Activated CD4-positive, alpha-beta memory T cell treated with anti-CD3 and anti-CD28 coated beads for 36 hours (primary cell): ENCODE measurements at regions not wholly inside any gene's neighbourhood (a gene's known extent, or its start where the extent isn't known, plus 50 kb on each side); places are given as distances from the start of the nearest gene placed in this dataset.

Experiments
- CTCF ChIA-PET: fragments of 350-600 bp; sonication (Branson Sonifier 250); formaldehyde crosslinking; loops from one replicate; lab custom pipeline; 2021; ENCODE audit warnings: antibody characterized with exemption, inconsistent platforms; lab: Charles Lee
- POLR2A ChIA-PET: fragments of 350-600 bp; sonication (Branson Sonifier 250); formaldehyde crosslinking; loops from one replicate; lab custom pipeline; 2021; ENCODE audit warnings: antibody characterized with exemption; lab: Charles Lee
- DNase-seq: peaks from one replicate; pipeline ENCODE4 v3.0.0-alpha.2; 2020
- H3K27ac Mint-ChIP-seq: one replicate; pipeline ENCODE4 v1.8.0; 2021; ENCODE audit warnings: mixed read lengths
- H3K27me3 Mint-ChIP-seq: one replicate; pipeline ENCODE4 v1.8.0; 2021; ENCODE audit warnings: mixed read lengths
- H3K36me3 Mint-ChIP-seq: one replicate; pipeline ENCODE4 v1.8.0; 2021; ENCODE audit warnings: mixed read lengths
- H3K4me1 Mint-ChIP-seq: one replicate; pipeline ENCODE4 v1.8.0; 2021; ENCODE audit warnings: low read depth, mixed read lengths
- H3K4me3 Mint-ChIP-seq: one replicate; pipeline ENCODE4 v1.8.0; 2021; ENCODE audit warnings: mild to moderate bottlenecking, mixed read lengths
- H3K9me3 Mint-ChIP-seq: one replicate; pipeline ENCODE4 v1.8.0; 2021; ENCODE audit warnings: mixed read lengths
- intact Hi-C: fragments of 100-400 bp; cut with micrococcal nuclease; formaldehyde crosslinking; loops from one replicate; pipeline ENCODE4 v1.15.1; 2023

GRCh38 chr7:128191136-128191844 lies 49.8 kb upstream of the LEP start:
- peaks cover 4% of the 10 kb centered on the region for H3K4me1 Mint-ChIP-seq
- H3K36me3 Mint-ChIP-seq, result peaks cover 5% of the 10 kb centered on the region
- ChIA-PET CTCF (interaction anchor here (1.3 to 1.7 kb wide), 2 partner anchors 18 to 19 kb away, joined by 6 to 9 read pairs; no protein-coding TSS in a partner anchor), POLR2A (no interaction called here)
- peaks cover 28% of the 10 kb centered on the region for H3K9me3 Mint-ChIP-seq
- H3K4me3 Mint-ChIP-seq, result no peak overlapping the region
- H3K27ac Mint-ChIP-seq, result no peak overlapping the region
- H3K27me3 Mint-ChIP-seq, result peaks cover 27% of the 10 kb centered on the region
- intact Hi-C loops, result no loop called here
- no peak for DNase-seq
